MCF 10A (cell line): ENCODE measurements at regions not wholly inside any gene's neighbourhood (a gene's known extent, or its start where the extent isn't known, plus 50 kb on each side); places are given as distances from the start of the nearest gene placed in this dataset.
A peak's percentile ranks its signal among the peaks of the same experiment; 100 is the strongest.

ENCODE experiments used
- BruUV-seq: library from RNA; stranded (reverse); fragments of 400-500 nt; replicated peaks from 2 replicates; lab custom pipeline; 2021; lab: Mats Ljungman, UMichigan
- CTCF ChIA-PET: fragments of 300-600 bp; sonication (Branson Sonifier 250); formaldehyde crosslinking; extraction: SDS; loops from one replicate; lab custom pipeline; 2021; ENCODE audit warnings: antibody characterized with exemption, inconsistent platforms; lab: Yijun Ruan, JAX
- POLR2A ChIA-PET: fragments of 300-600, 350-650 bp; sonication (Branson Sonifier 250); formaldehyde crosslinking; extraction: SDS; loops from one replicate; lab custom pipeline; 2020; ENCODE audit warnings: antibody characterized with exemption, inconsistent platforms; lab: Yijun Ruan, JAX
- DNase-seq: peaks from one replicate; pipeline ENCODE4 v3.0.0-alpha.2; 2018; ENCODE audit not compliant: unreplicated experiment
- H3K27ac Mint-ChIP-seq: one replicate; pipeline ENCODE4 v1.8.0; 2022; ENCODE audit warnings: mild to moderate bottlenecking, low read depth, mixed read lengths; ENCODE audit not compliant: unreplicated experiment
- H3K27me3 Mint-ChIP-seq: one replicate; pipeline ENCODE4 v1.8.0; 2022; ENCODE audit warnings: mixed read lengths; ENCODE audit not compliant: insufficient read depth, unreplicated experiment
- H3K36me3 Mint-ChIP-seq: one replicate; pipeline ENCODE4 v1.8.0; 2022; ENCODE audit warnings: mild to moderate bottlenecking, moderate library complexity, mixed read lengths; ENCODE audit not compliant: insufficient read depth, unreplicated experiment
- H3K4me1 Mint-ChIP-seq: one replicate; pipeline ENCODE4 v1.8.0; 2022; ENCODE audit warnings: mixed read lengths; ENCODE audit not compliant: insufficient read depth, unreplicated experiment
- H3K4me3 Mint-ChIP-seq: one replicate; pipeline ENCODE4 v1.8.0; 2022; ENCODE audit warnings: mild to moderate bottlenecking, moderate library complexity, mixed read lengths; ENCODE audit not compliant: unreplicated experiment
- H3K9me3 Mint-ChIP-seq: one replicate; pipeline ENCODE4 v1.8.0; 2022; ENCODE audit warnings: mixed read lengths; ENCODE audit not compliant: unreplicated experiment
- intact Hi-C: fragments of 100-400 bp; cut with micrococcal nuclease; formaldehyde crosslinking; loops from 2 replicates; pipeline ENCODE4 v1.14.1; 2022
- TF ChIP-seq, protein P1 (sequence below): fragments of 200-600 bp; IDR thresholded peaks from one replicate; pipeline ENCODE4 v1.8.0; 2022; ENCODE audit warnings: antibody characterized with exemption, mild to moderate bottlenecking; ENCODE audit not compliant: unreplicated experiment

DNA sequence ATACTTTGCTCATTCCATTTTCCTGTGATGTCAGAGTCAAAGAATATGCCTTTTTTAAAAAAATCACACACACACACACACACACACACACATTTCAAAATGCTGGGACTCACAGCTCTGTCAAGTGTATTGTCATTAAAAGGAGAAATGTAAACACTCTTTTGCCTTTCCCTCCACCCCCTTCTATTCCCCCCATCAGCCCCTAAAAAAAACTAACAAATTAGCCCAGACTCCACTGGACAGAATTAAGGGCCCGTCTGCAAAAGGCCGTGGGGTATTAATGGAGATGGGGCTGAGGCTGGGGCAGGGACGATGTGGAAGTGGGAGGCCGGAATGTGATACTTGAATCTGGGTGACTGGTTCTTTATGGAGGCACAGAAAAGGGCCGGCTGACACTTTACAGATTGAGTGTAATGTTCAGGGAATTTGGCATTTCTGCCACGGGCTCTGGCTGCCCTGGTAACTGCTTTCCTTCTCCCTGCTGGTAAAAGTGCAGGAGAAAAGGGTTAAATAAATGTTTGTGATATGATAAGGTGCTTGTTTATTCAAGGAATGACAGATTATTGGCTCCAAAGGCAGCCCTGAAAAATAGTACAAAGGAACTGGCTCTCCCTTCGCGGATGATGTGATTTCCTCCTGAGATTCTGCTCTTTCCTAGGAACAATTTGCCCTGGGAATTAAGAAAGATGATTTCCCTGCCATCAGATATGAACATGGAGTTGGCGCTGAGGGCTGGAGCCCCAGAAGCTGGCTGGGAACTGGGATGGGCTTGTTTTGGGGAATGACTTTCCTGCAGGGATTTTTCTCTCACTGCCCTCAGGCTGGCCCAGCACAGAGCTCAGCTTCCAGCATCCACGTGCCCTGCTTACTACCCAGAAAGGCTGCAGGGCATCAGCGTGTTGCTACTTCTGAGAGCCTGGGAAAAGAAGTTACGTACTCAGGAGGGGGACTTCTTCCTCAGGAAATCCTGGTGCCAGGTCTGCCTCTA lies 52.8 kb upstream of the CTAGE1 start:
- intact Hi-C loops = no loop called here
- CTCF ChIA-PET = interaction anchor here (0.6 to 1.4 kb wide), 2 partner anchors 18 to 425 kb away, joined by 3 to 4 read pairs; no protein-coding TSS in a partner anchor
- H3K27ac Mint-ChIP-seq = no peak overlapping the region
- TF ChIP-seq, protein P1, sequence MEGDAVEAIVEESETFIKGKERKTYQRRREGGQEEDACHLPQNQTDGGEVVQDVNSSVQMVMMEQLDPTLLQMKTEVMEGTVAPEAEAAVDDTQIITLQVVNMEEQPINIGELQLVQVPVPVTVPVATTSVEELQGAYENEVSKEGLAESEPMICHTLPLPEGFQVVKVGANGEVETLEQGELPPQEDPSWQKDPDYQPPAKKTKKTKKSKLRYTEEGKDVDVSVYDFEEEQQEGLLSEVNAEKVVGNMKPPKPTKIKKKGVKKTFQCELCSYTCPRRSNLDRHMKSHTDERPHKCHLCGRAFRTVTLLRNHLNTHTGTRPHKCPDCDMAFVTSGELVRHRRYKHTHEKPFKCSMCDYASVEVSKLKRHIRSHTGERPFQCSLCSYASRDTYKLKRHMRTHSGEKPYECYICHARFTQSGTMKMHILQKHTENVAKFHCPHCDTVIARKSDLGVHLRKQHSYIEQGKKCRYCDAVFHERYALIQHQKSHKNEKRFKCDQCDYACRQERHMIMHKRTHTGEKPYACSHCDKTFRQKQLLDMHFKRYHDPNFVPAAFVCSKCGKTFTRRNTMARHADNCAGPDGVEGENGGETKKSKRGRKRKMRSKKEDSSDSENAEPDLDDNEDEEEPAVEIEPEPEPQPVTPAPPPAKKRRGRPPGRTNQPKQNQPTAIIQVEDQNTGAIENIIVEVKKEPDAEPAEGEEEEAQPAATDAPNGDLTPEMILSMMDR = no peak
- POLR2A ChIA-PET = no interaction called here
- H3K4me1 Mint-ChIP-seq = peaks cover 32% of the 10 kb centered on the region
- H3K9me3 Mint-ChIP-seq = peaks cover 6% of the 10 kb centered on the region
- DNase-seq = peak; percentile 22
- BruUV-seq = no TSS peak
- H3K36me3 Mint-ChIP-seq = no peaks in the 10 kb centered on the region
- H3K4me3 Mint-ChIP-seq = no peak overlapping the region
- H3K27me3 Mint-ChIP-seq = no peaks in the 10 kb centered on the region

DNA sequence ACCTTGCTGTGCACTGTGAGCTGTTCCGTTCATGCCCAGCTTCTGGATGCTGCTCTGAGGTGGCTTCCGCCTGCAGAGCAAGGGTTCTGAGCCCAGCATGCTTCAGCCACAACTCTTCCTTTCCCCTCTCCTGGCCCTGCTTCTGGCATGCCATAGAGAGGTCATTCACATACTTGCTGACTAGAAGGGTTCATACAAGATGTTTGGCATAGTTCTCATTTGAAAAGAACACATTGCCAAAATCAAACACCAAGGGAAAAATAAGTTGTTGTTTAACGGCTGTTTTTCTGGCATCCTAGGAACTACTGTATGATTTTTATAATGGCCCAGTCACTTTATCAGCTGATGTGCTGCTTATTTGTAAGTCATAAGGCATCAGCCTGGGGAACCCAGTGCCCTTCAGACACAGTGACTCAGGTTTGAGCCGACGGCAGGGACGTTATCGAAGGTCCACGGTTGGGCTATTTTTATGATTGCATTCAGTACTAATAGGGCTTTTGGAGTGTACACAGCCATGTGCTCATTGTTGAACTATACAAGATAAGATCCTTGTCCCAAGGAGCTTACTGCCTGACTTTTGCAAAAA lies 53.9 kb upstream of the CTAGE1 start:
- Mint-ChIP-seq H3K36me3 (no peaks in the 10 kb centered on the region), H3K27me3 (no peaks in the 10 kb centered on the region), H3K4me1 (peaks cover 21% of the 10 kb centered on the region), H3K4me3 (no peak overlapping the region), H3K9me3 (peaks cover 6% of the 10 kb centered on the region), H3K27ac (no peak overlapping the region)
- intact Hi-C loops = no loop called here
- POLR2A ChIA-PET = no interaction called here
- no peak for DNase-seq
- BruUV-seq = no TSS peak
- CTCF ChIA-PET = interaction anchor here (0.6 to 1.4 kb wide), 2 partner anchors 17 to 574 kb away, joined by 4 read pairs; no protein-coding TSS in a partner anchor
- TF ChIP-seq, protein P1 = no peak

DNA sequence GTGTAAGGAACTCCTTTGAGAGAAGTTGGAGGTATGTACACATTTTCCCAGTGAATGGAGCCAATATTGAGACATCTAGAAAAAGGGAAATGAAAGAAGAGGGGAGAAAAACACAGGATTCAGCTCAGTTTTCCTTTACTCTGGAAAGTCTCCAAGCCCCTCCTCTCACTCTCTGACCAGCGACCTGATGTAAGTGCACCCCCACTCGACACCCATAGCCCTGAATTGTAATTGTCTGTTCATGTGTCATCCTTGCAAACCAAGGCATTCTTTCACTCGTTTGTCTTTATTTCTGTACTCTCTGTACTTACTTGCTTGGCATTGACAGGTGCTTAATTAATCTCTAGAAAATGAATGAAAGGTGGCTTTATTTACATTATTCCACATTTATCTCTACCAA lies 55.7 kb upstream of the CTAGE1 start:
- H3K4me3 Mint-ChIP-seq = no peak overlapping the region
- no peaks in the 10 kb centered on the region for H3K36me3 Mint-ChIP-seq
- peaks cover 5% of the 10 kb centered on the region for H3K4me1 Mint-ChIP-seq
- no peak overlapping the region for H3K27ac Mint-ChIP-seq
- ChIA-PET CTCF (interaction anchor here (0.7 to 1.4 kb wide), 2 partner anchors 89 to 167 kb away, joined by 3 read pairs; no protein-coding TSS in a partner anchor), POLR2A (no interaction called here)
- no TSS peak for BruUV-seq
- DNase-seq = peak; percentile 13
- intact Hi-C loops = no loop called here
- H3K27me3 Mint-ChIP-seq = no peaks in the 10 kb centered on the region
- TF ChIP-seq, protein P1 = no peak
- peaks cover 6% of the 10 kb centered on the region for H3K9me3 Mint-ChIP-seq
